ENCODE measurements at regions not wholly inside any gene's neighbourhood (a gene's known extent, or its start where the extent isn't known, plus 50 kb on each side); places are given as distances from the start of the nearest gene placed in this dataset.

DNA sequence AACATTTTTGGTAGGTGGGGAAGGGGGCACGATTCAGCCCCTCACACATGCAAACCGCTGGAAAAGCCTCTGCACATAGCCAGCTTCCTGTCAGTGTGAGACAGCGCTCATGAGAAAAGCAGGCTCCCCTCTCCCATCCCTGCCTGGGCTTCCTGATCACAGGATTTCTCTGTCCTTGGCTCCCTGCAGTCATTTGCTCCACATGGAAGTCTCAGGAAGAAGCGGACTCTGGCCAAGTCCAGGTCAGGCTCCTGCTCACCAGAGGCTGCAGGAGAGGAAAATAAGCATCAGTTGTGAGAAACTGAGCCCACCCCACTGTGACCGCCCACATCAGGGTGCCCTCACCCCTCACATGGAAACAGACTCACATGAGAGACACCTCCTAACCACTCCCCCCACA lies 664.3 kb upstream of the TENM3 start:
- DNase-seq = no peak

- no peak for DNase-seq
Measured at GRCh38 chr4:181579486-181579885, 663.7 kb upstream of the TENM3 start.

DNA sequence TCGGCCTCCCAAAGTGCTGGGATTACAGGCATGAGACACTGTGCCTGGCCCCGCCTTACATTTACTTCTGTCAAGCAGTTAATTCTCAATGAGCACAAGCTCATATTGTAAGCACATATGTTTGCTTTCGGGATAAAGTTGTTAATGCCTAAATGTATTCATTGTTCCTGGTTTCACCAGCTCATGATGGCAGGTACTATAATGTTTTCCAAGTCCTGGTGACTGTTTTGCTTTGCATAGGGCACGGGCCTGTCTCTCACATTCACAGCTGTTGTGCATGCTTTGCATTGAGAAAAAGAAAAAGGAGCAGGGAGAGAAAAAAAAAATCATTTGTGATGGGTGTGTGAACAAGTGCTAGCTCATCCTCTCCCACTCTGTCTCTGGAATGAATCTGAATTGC lies 661.2 kb upstream of the TENM3 start:
- no peak for DNase-seq

DNA sequence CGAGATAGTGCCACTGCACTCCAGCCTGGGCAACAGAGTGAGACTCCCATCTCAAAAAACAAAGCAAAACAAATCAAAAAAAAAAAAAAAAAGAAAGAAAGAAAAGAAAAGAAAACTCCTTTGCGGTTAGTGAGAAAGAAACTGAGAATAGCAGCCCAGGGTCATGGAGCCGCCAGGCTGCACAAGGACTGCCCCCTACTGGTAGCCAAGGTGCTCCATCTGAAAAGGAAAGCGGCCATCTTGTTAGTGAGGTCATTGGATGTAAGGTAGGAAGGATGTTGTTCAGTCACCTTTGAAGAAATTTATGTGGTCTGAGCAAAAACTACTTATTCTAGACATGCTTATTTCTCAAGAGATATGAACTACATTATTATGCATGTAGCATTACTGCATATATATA lies 660.6 kb upstream of the TENM3 start:
- no peak for DNase-seq

GRCh38 chr4:181588733-181589302 lies 654.4 kb upstream of the TENM3 start:
- no peak for DNase-seq

- no peak for DNase-seq
Measured at GRCh38 chr4:181592221-181592745, 650.9 kb upstream of the TENM3 start.

DNA sequence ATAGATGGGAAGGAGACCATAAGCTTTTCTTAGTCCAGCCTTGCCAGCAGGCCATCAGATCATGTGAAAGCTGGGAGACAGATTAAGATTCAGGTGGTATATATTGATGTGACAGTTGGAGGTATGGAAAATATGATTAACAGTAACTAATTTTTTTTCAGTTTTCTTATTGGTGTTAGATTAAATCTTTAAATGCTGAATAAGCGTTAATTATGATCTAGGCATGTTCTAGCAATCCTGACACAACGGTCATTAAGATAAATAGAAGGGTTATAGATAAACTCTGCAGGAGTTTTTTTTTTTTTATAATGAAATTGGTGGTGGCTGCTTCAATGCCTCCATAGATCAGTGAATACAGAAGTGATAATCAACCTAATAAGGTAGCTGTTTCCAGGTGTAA lies 649.5 kb upstream of the TENM3 start:
- no peak for DNase-seq

DNA sequence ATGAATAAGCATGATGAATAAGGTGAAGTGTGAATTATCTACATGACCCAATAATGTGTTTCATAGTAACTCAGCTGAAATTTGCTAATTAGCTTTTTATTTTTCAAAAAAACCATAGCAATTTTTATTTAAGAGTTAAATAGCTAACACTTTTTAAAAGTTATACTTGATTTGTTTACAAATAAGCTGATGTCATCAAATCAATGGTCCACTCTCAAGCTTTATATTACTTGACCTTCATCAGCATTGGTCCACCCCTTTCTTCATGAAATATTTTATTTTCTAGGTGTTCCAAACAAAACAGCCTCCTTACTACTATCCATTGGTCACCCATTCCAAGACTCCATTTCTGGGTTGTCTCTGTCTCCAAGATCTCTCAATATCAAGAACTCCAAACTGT lies 649.0 kb upstream of the TENM3 start:
- DNase-seq = no peak

- no peak for DNase-seq
Measured at GRCh38 chr4:181595716-181596115, 647.5 kb upstream of the TENM3 start.

DNA sequence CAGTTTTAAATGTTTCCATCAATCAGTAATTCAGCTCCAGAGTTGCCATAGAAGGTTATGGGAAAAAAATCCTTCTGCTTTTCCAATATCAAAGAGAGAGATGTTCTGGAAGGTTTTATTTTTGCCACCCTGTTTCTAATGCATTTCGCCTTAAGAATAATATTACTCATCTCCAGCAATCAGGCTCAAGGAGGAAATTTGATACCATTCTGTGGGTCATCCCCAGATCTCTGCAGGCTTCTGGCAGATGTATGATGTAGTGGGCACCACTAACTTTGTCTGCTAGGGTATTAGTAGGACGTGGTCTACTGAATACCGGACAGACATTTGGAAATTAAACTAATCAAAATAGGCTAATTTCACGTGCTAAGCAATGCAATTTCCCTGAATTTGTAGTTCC lies 645.4 kb upstream of the TENM3 start:
- DNase-seq = no peak

GRCh38 chr4:181599134-181599533 lies 644.1 kb upstream of the TENM3 start:
- no peak for DNase-seq

- no peak for DNase-seq
Measured at GRCh38 chr4:181601103-181601502, 642.1 kb upstream of the TENM3 start.

DNA sequence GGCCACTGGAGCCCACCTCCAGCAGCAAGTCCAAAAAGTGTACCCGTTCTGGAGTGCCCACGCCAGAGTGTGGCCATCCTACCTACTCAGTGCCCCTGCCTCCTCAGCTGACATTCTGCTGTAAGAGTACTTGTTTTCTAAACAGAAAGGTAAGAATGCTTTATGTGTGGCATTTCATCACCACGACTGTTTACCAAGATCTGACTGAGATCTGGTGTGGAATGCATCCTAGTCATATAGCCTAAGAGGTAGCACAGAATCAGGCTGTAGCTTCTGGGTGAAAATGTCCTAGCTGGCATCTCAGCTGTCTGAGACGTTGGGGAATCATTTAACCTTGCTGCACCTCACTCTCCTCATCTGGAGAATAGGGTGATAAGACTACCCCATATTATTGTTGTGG lies 638.7 kb upstream of the TENM3 start:
- no peak for DNase-seq

- no peak for DNase-seq
Measured at GRCh38 chr4:181606300-181606699, 636.9 kb upstream of the TENM3 start.

GRCh38 chr4:181608181-181608580 lies 635.0 kb upstream of the TENM3 start:
- no peak for DNase-seq

GRCh38 chr4:181611033-181611711 lies 632.0 kb upstream of the TENM3 start:
- no peak for DNase-seq

DNA sequence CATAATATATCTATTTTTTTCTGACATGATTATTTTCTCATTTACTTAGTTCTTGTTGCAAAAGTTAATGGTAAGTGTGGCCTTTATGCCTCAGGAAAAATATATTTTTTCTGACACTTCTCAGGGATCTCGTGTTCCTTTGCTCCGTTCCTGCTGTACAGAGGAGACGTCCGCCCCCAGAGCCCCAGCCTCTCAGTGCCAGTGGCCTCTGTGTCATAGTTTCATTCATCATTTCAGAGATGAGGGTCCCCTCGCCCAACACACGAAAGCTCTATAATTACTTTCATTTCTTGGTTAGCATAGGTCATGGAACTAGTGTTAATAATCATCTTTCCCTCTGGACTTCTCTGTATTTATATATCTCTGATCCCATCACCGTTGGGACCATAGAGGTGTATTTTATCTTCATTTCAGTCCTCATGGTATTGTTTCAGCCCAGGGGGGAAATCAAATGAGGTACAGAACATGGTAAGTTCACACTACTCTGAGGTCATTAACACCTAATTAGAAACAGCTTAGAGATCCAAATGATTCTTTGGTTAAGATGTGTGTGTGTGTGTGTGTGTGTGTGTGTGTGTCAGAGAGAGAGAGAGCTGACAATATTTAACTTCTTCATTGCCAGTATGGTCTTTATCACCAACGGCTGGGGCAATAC lies 631.1 kb upstream of the TENM3 start:
- DNase-seq = no peak

DNA sequence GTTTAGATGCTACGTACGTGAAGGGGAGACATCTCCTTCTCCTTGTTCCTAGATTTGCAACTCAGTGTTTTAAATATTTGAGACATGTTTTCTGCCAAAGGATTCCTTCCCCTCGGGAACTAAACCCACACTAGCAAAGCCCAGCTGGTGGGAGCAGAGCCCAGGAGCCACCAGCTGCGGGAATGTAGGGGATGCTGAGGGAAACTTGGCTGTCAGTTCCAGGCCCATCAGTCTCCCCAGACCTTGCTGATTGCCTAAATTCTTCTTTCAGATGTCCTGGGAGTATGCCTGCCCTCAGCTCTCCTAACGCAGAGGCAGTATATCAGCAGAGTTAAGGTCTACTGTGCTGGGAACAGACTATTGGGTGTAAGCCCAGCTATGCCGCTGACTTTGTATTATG lies 630.0 kb upstream of the TENM3 start:
- DNase-seq = no peak

DNA sequence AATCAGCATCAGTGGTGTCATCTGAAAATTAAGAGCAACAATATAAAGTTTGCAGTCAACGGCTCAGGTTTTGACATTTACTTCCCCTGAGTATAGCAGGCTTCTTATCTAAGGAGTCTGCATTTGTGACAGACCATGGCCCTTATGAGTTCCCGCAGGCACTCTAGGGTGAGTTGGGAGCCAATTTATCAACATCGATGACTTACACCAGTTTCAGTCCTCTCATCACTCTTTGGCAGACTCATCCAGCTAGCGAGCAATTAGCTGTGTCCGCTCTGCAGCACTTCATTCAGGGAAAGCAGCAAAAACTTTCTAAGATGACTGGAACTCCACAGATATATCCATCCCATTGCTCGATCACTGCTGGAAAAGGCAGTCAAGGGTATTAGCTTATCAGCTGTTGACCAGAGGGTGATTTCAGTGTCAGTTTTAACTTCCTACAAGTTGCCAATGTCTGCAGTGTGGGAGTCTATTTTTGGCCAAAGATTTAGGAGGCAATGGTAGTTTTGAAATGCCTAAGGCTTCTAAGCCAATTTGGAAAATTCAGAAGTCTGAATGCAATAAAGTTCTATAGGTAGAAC lies 625.1 kb upstream of the TENM3 start:
- no peak for DNase-seq

- DNase-seq = no peak
Measured at GRCh38 chr4:181618896-181619295, 624.3 kb upstream of the TENM3 start.

DNA sequence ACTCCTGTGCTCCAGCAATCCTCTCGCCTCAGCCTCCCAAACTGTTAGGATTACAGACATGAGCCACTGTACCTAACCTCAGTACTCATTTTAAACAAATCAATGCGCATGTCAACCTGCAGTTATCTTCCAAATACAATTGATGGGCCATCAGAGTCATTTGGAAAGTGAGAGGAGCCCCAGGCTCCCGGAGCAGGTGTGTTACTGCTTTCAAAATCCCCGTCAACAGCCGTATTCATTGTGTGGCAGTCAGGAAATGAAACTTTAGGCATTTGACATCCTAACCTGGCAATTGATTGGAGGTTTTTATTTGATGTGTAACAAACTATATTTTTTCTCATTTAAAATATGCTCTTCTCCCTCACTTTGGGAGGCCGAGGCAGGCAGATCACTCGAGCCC lies 623.6 kb upstream of the TENM3 start:
- no peak for DNase-seq

- no peak for DNase-seq
Measured at GRCh38 chr4:181637186-181638105, 605.8 kb upstream of the TENM3 start.

- DNase-seq = no peak
Measured at GRCh38 chr4:181643466-181643865, 599.7 kb upstream of the TENM3 start.

Data from activated CD4-positive, alpha-beta T cell treated with anti-CD3 and anti-CD28 coated beads, Interleukin-2, amount 50 U/mL, for 48 hours (primary cell).